Natural killer cell (primary cell): ENCODE measurements at regions not wholly inside any gene's neighbourhood (a gene's known extent, or its start where the extent isn't known, plus 50 kb on each side); places are given as distances from the start of the nearest gene placed in this dataset.

ENCODE experiments used
- ATAC-seq, 3 donors: fragments of 150-1000 bp in 2 of 3; fragments of 200-7000 bp in 1 of 3; cut with Tn5 transposase; 1 replicate in 1 of 3; 2 replicates in 2 of 3; pipeline ENCODE4 v1.10.0; 2021; ENCODE audit warnings: mild to moderate bottlenecking in 2 of 3, moderate library complexity in 2 of 3
- DNase-seq, 2 donors: peaks; one replicate each; pipeline versions ENCODE4 v3.0.0 to v3.0.0-alpha.2; 2013 to 2021; ENCODE audit warnings: mixed read lengths in 1 of 2
- H3K27ac ChIP-seq: one replicate; pipeline ENCODE4 v1.5.1; 2013; ENCODE audit warnings: mild to moderate bottlenecking, low read length
- H3K27me3 ChIP-seq: one replicate; pipeline ENCODE4 v1.6.1; 2013; ENCODE audit warnings: low read length; ENCODE audit not compliant: control insufficient read depth, insufficient read depth
- H3K36me3 ChIP-seq: one replicate; pipeline ENCODE4 v1.6.1; 2013; ENCODE audit warnings: low read length; ENCODE audit not compliant: control insufficient read depth, insufficient read depth
- H3K4me1 ChIP-seq: one replicate; pipeline ENCODE4 v1.6.1; 2013; ENCODE audit warnings: low read length; ENCODE audit not compliant: control insufficient read depth, insufficient read depth
- H3K4me3 ChIP-seq: one replicate; pipeline ENCODE4 v1.5.1; 2013; ENCODE audit warnings: low read length
- H3K9me3 ChIP-seq: one replicate; pipeline ENCODE4 v1.6.1; 2013; ENCODE audit warnings: low read length; ENCODE audit not compliant: control insufficient read depth, insufficient read depth
- H3K27ac Mint-ChIP-seq, 2 donors: one replicate each; pipeline ENCODE4 v1.8.0; 2022; ENCODE audit warnings: mild to moderate bottlenecking in 2 of 2, mixed read lengths in 2 of 2, moderate library complexity in 1 of 2
- H3K27me3 Mint-ChIP-seq, 2 donors: one replicate each; pipeline ENCODE4 v1.8.0; 2022; ENCODE audit warnings: low read depth in 2 of 2, mixed read lengths in 2 of 2
- H3K36me3 Mint-ChIP-seq: one replicate; pipeline ENCODE4 v1.8.0; 2022; ENCODE audit warnings: mixed read lengths
- H3K4me1 Mint-ChIP-seq, 2 donors: one replicate each; pipeline ENCODE4 v1.8.0; 2022; ENCODE audit warnings: mixed read lengths in 2 of 2
- H3K4me3 Mint-ChIP-seq: one replicate; pipeline ENCODE4 v1.8.0; 2022; ENCODE audit warnings: mild to moderate bottlenecking, moderate library complexity, mixed read lengths
- H3K9me3 Mint-ChIP-seq, 2 donors: one replicate each; pipeline ENCODE4 v1.8.0; 2022; ENCODE audit warnings: mixed read lengths in 2 of 2
- WGBS: methylation state at CpG from one replicate; pipeline ENCODE4 v1.1.7; 2013; ENCODE audit warnings: missing lambda C conversion rate; ENCODE audit not compliant: insufficient coverage; 5-methylcytosine and 5-hydroxymethylcytosine counted together
- intact Hi-C: fragments of 100-400 bp; cut with micrococcal nuclease; formaldehyde crosslinking; loops from one replicate; pipeline ENCODE4 v1.14.2; 2022
- TF ChIP-seq, protein P1 (sequence below): fragments of 200-600 bp; IDR thresholded peaks from one replicate; pipeline ENCODE4 v1.8.0; 2022; ENCODE audit warnings: antibody characterized with exemption

GRCh38 chr2:236866542-236867340 lies 218.9 kb upstream of the COPS8 start:
- Histone ChIP-seq H3K9me3 (peaks cover 2% of the 10 kb centered on the region), H3K4me3 (no peak overlapping the region), H3K27me3 (no peaks in the 10 kb centered on the region), H3K27ac (no peak overlapping the region), H3K4me1 (no peaks in the 10 kb centered on the region), H3K36me3 (no peaks in the 10 kb centered on the region)
- ATAC-seq: no peak
- H3K4me1 Mint-ChIP-seq: peaks cover 7% of the 10 kb centered on the region in 2 donors
- peaks cover 9 to 41% of the 10 kb centered on the region in 2 donors for H3K27me3 Mint-ChIP-seq
- H3K4me3 Mint-ChIP-seq: no peak overlapping the region
- no peaks in the 10 kb centered on the region for H3K9me3 Mint-ChIP-seq
- H3K27ac Mint-ChIP-seq: no peak overlapping the region
- H3K36me3 Mint-ChIP-seq: no peaks in the 10 kb centered on the region
- intact Hi-C loops: no loop called here
- TF ChIP-seq, protein P1, sequence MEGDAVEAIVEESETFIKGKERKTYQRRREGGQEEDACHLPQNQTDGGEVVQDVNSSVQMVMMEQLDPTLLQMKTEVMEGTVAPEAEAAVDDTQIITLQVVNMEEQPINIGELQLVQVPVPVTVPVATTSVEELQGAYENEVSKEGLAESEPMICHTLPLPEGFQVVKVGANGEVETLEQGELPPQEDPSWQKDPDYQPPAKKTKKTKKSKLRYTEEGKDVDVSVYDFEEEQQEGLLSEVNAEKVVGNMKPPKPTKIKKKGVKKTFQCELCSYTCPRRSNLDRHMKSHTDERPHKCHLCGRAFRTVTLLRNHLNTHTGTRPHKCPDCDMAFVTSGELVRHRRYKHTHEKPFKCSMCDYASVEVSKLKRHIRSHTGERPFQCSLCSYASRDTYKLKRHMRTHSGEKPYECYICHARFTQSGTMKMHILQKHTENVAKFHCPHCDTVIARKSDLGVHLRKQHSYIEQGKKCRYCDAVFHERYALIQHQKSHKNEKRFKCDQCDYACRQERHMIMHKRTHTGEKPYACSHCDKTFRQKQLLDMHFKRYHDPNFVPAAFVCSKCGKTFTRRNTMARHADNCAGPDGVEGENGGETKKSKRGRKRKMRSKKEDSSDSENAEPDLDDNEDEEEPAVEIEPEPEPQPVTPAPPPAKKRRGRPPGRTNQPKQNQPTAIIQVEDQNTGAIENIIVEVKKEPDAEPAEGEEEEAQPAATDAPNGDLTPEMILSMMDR: no peak
- no peak for DNase-seq
- 79% methylated on average over 9 of the region's 10 CpGs for WGBS

GRCh38 chr2:236867441-236868260 lies 218.0 kb upstream of the COPS8 start:
- DNase-seq (no peak), ATAC-seq (no peak)
- Mint-ChIP-seq H3K4me3 (no peak overlapping the region), H3K36me3 (no peaks in the 10 kb centered on the region), H3K27me3 (peaks cover 7 to 48% of the 10 kb centered on the region in 2 donors), H3K27ac (no peak overlapping the region), H3K9me3 (no peaks in the 10 kb centered on the region), H3K4me1 (peaks cover 10 to 12% of the 10 kb centered on the region in 2 donors)
- H3K4me3 ChIP-seq: no peak overlapping the region
- H3K27ac ChIP-seq: no peak overlapping the region
- TF ChIP-seq, protein P1: no peak
- WGBS: 82% methylated on average over 11 of the region's 12 CpGs
- intact Hi-C loops: no loop called here
- H3K36me3 ChIP-seq: no peaks in the 10 kb centered on the region
- H3K4me1 ChIP-seq: no peaks in the 10 kb centered on the region
- no peaks in the 10 kb centered on the region for H3K27me3 ChIP-seq
- peaks cover 2% of the 10 kb centered on the region for H3K9me3 ChIP-seq

DNA sequence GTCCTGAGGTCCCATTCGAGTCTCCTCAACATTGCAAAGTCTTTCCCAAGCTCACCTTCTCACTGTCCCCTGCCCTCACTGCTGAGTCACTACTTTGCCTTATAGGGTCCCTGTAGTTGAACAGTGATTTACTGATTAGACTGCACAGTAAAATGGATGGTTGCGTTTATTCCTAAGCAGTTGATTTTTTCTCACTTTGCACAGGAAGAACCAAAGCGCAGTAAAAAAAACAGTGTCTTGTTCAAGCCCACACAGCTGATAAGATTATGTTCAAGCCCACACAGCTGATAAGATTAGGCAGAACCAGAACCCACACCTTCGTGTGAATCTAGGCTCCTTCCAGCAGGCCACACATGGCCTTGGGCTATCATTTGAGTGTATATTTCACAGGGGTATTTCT lies 215.3 kb upstream of the COPS8 start:
- no peak overlapping the region for H3K27ac Mint-ChIP-seq
- no peaks in the 10 kb centered on the region for H3K9me3 Mint-ChIP-seq
- no peaks in the 10 kb centered on the region for H3K36me3 ChIP-seq
- no peaks in the 10 kb centered on the region for H3K4me1 ChIP-seq
- no peak overlapping the region for H3K4me3 Mint-ChIP-seq
- no peak for ATAC-seq
- H3K27me3 ChIP-seq: no peaks in the 10 kb centered on the region
- WGBS: 60% methylated on average over 4 of the region's 4 CpGs
- DNase-seq: no peak
- H3K4me1 Mint-ChIP-seq: peaks cover 10 to 12% of the 10 kb centered on the region in 2 donors
- no peak overlapping the region for H3K27ac ChIP-seq
- no peaks in the 10 kb centered on the region for H3K36me3 Mint-ChIP-seq
- H3K27me3 Mint-ChIP-seq: peaks cover 4 to 46% of the 10 kb centered on the region in 2 donors
- no peak overlapping the region for H3K4me3 ChIP-seq
- TF ChIP-seq, protein P1: no peak
- intact Hi-C loops: no loop called here
- peaks cover 2% of the 10 kb centered on the region for H3K9me3 ChIP-seq
